Stomach smooth muscle (tissue), 2 donors: ENCODE measurements at regions not wholly inside any gene's neighbourhood (a gene's known extent, or its start where the extent isn't known, plus 50 kb on each side); places are given as distances from the start of the nearest gene placed in this dataset.

Experiments used
- H3K27ac ChIP-seq: one replicate; pipeline ENCODE4 v1.7.0; 2013; ENCODE audit warnings: mild to moderate bottlenecking, low read length, inconsistent platforms
- H3K27me3 ChIP-seq, 2 donors: one replicate each; pipeline ENCODE4 v1.7.0; 2013; ENCODE audit warnings: low read length in 2 of 2; ENCODE audit not compliant: insufficient read depth in 2 of 2, control insufficient read depth in 1 of 2
- H3K36me3 ChIP-seq, 2 donors: one replicate each; pipeline ENCODE4 v1.7.0; 2013; ENCODE audit warnings: low read length in 2 of 2; ENCODE audit not compliant: control insufficient read depth in 2 of 2, insufficient read depth in 2 of 2
- H3K4me1 ChIP-seq: one replicate; pipeline ENCODE4 v1.7.0; 2013; ENCODE audit warnings: low read length; ENCODE audit not compliant: control insufficient read depth, insufficient read depth
- H3K4me3 ChIP-seq, 2 donors: one replicate each; pipeline ENCODE4 v1.7.0; 2013; ENCODE audit warnings: low read length in 2 of 2
- H3K9ac ChIP-seq, 2 donors: one replicate each; pipeline ENCODE4 v1.7.0; 2013; ENCODE audit warnings: low read length in 2 of 2, mild to moderate bottlenecking in 1 of 2
- H3K9me3 ChIP-seq, 2 donors: one replicate each; pipeline ENCODE4 v1.7.0; 2013; ENCODE audit warnings: low read length in 2 of 2; ENCODE audit not compliant: control insufficient read depth in 2 of 2
- donor health status: healthy.
- donor health status: Pancreatic carcinoma.

DNA sequence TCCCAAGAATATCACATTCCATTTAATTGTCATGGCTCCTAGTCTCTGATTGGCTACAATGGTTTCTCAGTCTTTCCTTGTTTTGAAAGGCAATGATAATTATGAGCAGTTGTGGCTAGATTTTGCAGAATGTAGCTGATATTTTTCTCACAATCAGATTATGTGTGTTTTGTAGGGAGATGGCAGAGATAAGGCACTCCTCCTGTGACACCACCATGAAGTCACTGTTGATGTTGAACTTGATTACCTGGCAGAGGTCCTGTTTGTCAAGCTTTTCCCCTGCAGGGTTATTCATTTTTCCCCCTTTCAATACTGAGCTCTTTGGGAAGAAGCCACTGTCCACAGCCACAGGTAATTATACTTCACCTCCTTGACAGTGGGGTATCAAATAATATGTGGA lies 602.9 kb upstream of the PFKP start:
- Histone ChIP-seq H3K27ac (no peak overlapping the region), H3K27me3 (no peaks in the 10 kb centered on the region), H3K4me1 (no peaks in the 10 kb centered on the region), H3K4me3 (no peak overlapping the region), H3K9ac (no peak overlapping the region), H3K36me3 (no peaks in the 10 kb centered on the region), H3K9me3 (peaks cover 2 to 3% of the 10 kb centered on the region in 2 donors)

DNA sequence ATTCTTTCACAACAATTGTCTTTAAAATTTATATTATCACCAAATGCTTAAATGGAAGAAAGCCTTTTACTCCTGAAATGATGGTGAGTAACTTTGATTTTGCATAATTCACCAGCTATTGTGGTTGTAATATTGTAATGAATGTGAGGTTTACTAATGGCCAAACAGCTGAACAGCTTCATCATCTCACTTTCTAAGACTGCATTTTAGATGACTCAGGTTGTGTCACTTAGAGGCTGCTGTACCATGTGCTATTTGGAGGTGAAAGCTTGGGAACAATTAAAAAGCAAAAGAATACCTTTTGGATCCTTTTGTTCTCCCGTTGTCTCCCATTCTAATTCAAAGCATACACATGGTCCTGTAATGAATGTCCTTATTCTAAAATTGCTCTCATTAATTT lies 604.0 kb upstream of the PFKP start:
- Histone ChIP-seq H3K9ac (no peak overlapping the region), H3K4me3 (no peak overlapping the region), H3K9me3 (peaks cover 2 to 3% of the 10 kb centered on the region in 2 donors)

DNA sequence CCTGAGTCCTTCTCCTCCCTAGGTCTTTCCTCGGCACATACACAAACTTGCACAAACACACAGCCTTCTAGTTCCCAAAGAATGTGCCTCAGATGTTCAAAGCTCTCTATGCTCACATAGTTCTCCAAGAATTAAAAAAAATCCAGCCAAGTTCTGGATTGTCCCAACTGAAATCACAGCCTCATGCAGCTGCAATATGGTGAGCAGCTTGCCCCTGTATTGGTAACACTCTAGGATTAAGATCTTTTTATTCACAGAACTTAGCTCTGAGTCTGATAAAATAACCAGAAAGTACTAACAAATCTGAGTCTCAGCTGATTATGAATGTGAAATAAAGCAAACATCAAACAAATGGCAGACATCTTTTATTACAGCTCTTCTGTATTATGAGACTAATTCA lies 604.8 kb upstream of the PFKP start:
- Histone ChIP-seq H3K27me3 (no peaks in the 10 kb centered on the region), H3K27ac (no peak overlapping the region), H3K9ac (no peak overlapping the region), H3K9me3 (peaks cover under 1 to 2% of the 10 kb centered on the region in 2 donors), H3K4me1 (no peaks in the 10 kb centered on the region), H3K4me3 (no peak overlapping the region), H3K36me3 (no peaks in the 10 kb centered on the region)

More for the DNA sequence above, 604.0 kb upstream of the PFKP start:
- Histone ChIP-seq H3K36me3 (no peaks in the 10 kb centered on the region), H3K4me1 (no peaks in the 10 kb centered on the region), H3K27me3 (no peaks in the 10 kb centered on the region), H3K27ac (no peak overlapping the region)

DNA sequence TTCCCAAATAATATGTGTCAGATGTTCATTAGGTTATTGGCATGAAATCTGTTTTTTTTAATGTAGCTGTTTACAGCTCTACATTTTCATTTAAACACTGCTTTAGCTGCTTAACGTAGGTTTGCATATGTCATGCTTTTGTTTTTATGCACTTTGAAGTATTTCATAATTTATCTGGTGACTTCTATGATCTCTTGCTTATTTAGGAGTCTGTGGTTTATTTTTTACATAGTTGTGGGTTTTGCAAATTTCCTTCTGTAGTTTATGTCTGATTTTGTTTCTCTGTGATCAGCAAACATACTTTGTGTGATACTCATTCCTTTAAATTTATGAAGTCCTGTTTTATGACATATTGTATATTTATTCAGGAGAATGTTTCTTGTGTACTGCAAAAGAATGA lies 606.5 kb upstream of the PFKP start:
- H3K4me1 ChIP-seq, result no peaks in the 10 kb centered on the region
- no peaks in the 10 kb centered on the region for H3K9me3 ChIP-seq
- no peaks in the 10 kb centered on the region for H3K27me3 ChIP-seq
- H3K4me3 ChIP-seq, result no peak overlapping the region
- H3K27ac ChIP-seq, result no peak overlapping the region
- no peaks in the 10 kb centered on the region for H3K36me3 ChIP-seq
- no peak overlapping the region for H3K9ac ChIP-seq

DNA sequence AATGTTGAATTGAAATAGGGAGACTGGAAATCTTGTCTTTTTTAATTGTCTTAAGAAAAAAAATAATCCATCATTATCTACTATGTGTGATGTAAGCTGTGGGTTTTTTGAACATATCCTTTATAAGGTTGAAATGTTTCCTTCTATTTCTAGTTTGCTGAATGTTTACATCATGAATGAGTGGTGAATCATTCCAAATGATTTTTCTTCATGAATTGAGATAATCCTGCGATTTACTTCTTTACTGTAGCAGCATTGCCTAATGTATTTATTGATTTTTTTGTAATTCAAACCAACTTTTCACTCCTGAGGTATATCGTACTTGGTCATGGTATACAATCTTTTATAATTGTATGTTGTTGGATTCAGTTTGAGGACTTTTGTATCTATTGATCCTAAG lies 607.6 kb upstream of the PFKP start:
- Histone ChIP-seq H3K9ac (no peak overlapping the region), H3K27me3 (no peaks in the 10 kb centered on the region), H3K27ac (no peak overlapping the region), H3K9me3 (no peaks in the 10 kb centered on the region), H3K36me3 (no peaks in the 10 kb centered on the region), H3K4me1 (no peaks in the 10 kb centered on the region), H3K4me3 (no peak overlapping the region)

DNA sequence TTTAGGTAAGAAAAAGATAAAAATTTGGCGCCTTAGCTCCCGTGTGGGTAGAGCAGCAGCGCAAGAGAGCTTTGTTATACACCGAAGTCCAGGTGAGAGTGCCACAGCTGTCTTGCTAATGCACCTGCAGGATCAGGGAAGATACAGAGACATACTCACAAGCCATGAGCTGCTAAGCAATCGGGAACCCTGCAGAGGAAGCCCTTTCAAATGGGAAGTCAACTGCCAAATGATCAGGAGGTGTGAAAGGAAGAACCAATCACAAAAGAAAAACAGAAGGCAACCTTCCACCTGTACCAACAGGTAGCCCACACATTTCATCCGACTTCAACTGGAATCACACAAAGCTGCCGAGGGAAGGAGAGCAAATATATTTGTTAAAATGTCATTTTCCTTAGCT lies 610.5 kb upstream of the PFKP start:
- Histone ChIP-seq H3K27ac (no peak overlapping the region), H3K4me1 (no peaks in the 10 kb centered on the region)

DNA sequence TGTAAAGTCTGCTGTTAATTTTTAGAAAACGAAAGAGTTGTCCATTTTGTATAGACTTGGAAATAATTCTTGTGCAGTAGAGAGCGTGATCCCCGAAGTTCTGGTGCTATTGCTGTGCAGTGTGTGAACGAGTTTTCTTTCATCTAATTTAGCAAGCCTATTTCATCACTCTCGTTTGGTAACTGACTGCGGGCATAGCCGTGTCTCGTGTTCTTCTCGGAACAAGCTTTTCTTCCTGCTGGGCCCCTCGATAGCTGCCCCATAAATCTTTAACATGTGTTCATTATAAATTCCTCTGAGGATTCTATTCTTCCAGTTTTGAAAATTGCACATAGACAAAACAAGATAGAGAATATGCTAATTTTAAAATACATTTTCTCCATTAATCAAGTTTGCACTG lies 622.0 kb upstream of the PFKP start:
- no peaks in the 10 kb centered on the region for H3K36me3 ChIP-seq
- H3K9me3 ChIP-seq, result no peaks in the 10 kb centered on the region
- no peak overlapping the region for H3K4me3 ChIP-seq
- no peaks in the 10 kb centered on the region for H3K4me1 ChIP-seq
- H3K27me3 ChIP-seq, result no peaks in the 10 kb centered on the region
- no peak overlapping the region for H3K27ac ChIP-seq
- H3K9ac ChIP-seq, result no peak overlapping the region

More for the DNA sequence above, 610.5 kb upstream of the PFKP start:
- Histone ChIP-seq H3K9me3 (no peaks in the 10 kb centered on the region), H3K4me3 (no peak overlapping the region), H3K36me3 (no peaks in the 10 kb centered on the region), H3K9ac (no peak overlapping the region), H3K27me3 (no peaks in the 10 kb centered on the region)

DNA sequence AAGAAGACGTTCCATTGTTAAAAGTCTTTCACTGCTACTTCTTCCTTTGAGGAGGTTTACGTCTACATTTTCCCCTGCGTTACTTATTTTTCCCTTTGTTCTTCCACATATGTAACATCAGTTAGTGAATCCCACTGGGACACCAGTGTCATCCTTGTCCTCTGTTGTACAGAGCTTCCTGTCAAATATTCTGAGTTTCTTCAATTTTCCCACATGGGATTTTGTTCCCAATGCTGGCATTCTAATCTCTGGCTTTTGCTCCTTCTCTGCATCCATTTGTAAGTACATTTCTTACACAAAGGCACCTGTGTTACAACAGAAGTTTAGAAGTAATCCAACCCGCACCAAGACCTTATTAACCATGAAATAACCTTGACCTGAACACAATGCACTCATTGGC lies 627.4 kb upstream of the PFKP start:
- Histone ChIP-seq H3K4me1 (no peaks in the 10 kb centered on the region), H3K9me3 (peaks cover 0 to 2% of the 10 kb centered on the region in 2 donors), H3K9ac (no peak overlapping the region), H3K27ac (no peak overlapping the region), H3K36me3 (no peaks in the 10 kb centered on the region), H3K4me3 (no peak overlapping the region), H3K27me3 (no peaks in the 10 kb centered on the region)

DNA sequence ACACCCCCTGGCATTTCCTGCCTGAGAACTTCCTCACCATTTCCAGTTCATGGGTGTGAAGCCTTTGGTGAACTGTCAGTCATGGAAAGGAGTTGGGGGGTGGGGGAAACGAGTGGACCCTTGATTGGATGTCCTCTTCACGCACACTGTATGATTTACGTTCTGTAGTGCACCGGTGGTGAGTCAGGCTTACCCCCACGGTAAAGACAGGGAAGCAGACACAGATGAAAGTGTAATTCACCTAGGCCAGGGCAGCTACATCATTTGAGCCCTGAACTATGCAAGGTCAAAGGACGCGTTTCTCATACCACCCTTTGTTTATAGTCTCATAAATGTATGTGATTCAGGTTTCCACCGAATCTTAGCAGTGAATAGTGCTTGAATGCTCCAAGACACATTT lies 628.3 kb upstream of the PFKP start:
- no peak overlapping the region for H3K27ac ChIP-seq
- H3K4me1 ChIP-seq, result no peaks in the 10 kb centered on the region
- no peaks in the 10 kb centered on the region for H3K36me3 ChIP-seq
- H3K9me3 ChIP-seq, result peaks cover 0 to 4% of the 10 kb centered on the region in 2 donors
- no peaks in the 10 kb centered on the region for H3K27me3 ChIP-seq
- no peak overlapping the region for H3K4me3 ChIP-seq
- no peak overlapping the region for H3K9ac ChIP-seq

DNA sequence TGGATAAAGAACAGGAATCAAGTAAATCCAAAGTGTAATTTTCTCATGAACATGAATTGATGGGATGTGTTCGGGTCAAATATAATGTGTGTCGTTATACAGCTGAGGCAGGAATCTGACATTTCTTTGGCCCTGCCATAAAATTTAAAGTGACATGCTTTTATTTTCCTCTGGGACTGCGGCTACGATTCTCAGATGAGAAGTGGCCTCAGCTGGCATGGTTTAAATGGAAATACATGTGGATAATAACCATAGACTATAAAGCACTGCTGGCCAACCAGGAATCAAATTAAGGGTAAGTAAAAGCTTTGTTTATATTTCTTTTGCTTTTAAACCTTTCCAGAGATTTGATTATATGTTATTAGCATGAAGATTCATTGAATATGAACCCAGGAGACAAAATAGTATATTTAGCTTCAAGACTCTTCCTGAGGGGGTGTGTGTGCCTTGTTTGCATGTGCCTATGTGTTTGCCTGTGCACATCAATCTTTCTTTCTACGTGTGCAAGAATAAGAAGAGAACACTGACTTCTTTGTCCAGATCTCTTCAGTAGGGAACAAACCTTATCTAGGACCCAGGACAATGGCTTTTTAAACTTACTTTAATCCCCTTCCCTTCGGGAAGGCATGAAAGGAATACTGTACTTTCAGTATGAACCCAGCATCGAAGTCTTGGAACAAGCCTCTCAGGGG lies 629.0 kb upstream of the PFKP start:
- Histone ChIP-seq H3K4me3 (no peak overlapping the region), H3K27ac (no peak overlapping the region), H3K27me3 (no peaks in the 10 kb centered on the region), H3K4me1 (no peaks in the 10 kb centered on the region), H3K9me3 (peaks cover 0 to 4% of the 10 kb centered on the region in 2 donors), H3K9ac (no peak overlapping the region), H3K36me3 (no peaks in the 10 kb centered on the region)

DNA sequence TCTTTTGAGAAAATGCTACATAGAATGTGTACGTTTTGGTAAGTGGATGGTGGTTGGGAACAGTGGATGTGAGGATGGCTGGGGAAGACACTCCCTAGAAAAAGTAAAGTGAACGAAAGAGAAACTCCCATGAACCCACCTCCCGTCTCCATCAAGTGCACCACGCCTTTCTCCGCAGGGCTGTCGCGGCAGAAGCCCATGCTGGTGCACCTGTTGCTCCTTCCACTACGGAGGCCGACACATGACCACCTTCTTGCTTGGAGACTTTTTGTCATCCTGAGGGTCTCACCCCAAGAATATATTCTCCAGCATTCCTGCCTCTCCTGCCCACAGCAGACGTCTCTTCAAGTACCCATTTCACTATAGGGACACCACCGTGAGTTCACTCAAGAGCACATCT lies 630.4 kb upstream of the PFKP start:
- H3K9ac ChIP-seq, result no peak overlapping the region
- H3K27ac ChIP-seq, result no peak overlapping the region
- no peaks in the 10 kb centered on the region for H3K4me1 ChIP-seq
- H3K27me3 ChIP-seq, result no peaks in the 10 kb centered on the region
- H3K36me3 ChIP-seq, result no peaks in the 10 kb centered on the region
- peaks cover 0 to 4% of the 10 kb centered on the region in 2 donors for H3K9me3 ChIP-seq
- no peak overlapping the region for H3K4me3 ChIP-seq
